GM20431 (cell line): ENCODE measurements at regions not wholly inside any gene's neighbourhood (a gene's known extent, or its start where the extent isn't known, plus 50 kb on each side); places are given as distances from the start of the nearest gene placed in this dataset.
"Not testable (repeated sequence)": the region's sequence is repeated elsewhere in the genome, so short reads cannot be mapped to it uniquely, and the experiment has no call there.

Source experiments
- in situ Hi-C: fragments of 300-500 bp; cut with MseI, MboI; formaldehyde crosslinking; loops from one replicate; pipeline ENCODE4 v1.15.0; 2020; ENCODE audit warnings: low sequenced_read_pairs; ENCODE audit not compliant: unreplicated experiment

- in situ Hi-C loops: no loop called here
Measured at GRCh38 chr21:28181730-28182129, 810.9 kb downstream of the LTN1 start.

- in situ Hi-C loops: no loop called here
Measured at GRCh38 chr21:28179136-28179535, 813.5 kb downstream of the LTN1 start.

GRCh38 chr21:28177124-28177523 is 815.6 kb downstream of the LTN1 start:
- in situ Hi-C loops: no loop called here

- in situ Hi-C loops: no loop called here
Measured at GRCh38 chr21:28174701-28175100, 818.0 kb downstream of the LTN1 start.

- in situ Hi-C loops: no loop called here
Measured at GRCh38 chr21:28174006-28174405, 818.7 kb downstream of the LTN1 start.

- in situ Hi-C loops: no loop called here
Measured at GRCh38 chr21:28172376-28172775, 820.3 kb downstream of the LTN1 start.

- in situ Hi-C loops: no loop called here
Measured at GRCh38 chr21:28167366-28167765, 825.3 kb downstream of the LTN1 start.

GRCh38 chr21:28164519-28164918 is 828.2 kb downstream of the LTN1 start:
- in situ Hi-C loops: not testable (repeated sequence)

- in situ Hi-C loops: not testable (repeated sequence)
Measured at GRCh38 chr21:28162052-28162451, 830.6 kb downstream of the LTN1 start.

GRCh38 chr21:28160378-28160777 is 832.3 kb downstream of the LTN1 start:
- in situ Hi-C loops: no loop called here

- in situ Hi-C loops: no loop called here
Measured at GRCh38 chr21:28159396-28159795, 833.3 kb downstream of the LTN1 start.

- in situ Hi-C loops: no loop called here
Measured at GRCh38 chr21:28156590-28156989, 836.1 kb downstream of the LTN1 start.

GRCh38 chr21:28154121-28154520 is 838.6 kb downstream of the LTN1 start:
- in situ Hi-C loops: no loop called here

GRCh38 chr21:28152732-28153131 is 839.9 kb downstream of the LTN1 start:
- in situ Hi-C loops: no loop called here

- in situ Hi-C loops: no loop called here
Measured at GRCh38 chr21:28151758-28152157, 840.9 kb downstream of the LTN1 start.

- in situ Hi-C loops: no loop called here
Measured at GRCh38 chr21:28150778-28151177, 841.9 kb downstream of the LTN1 start.

- in situ Hi-C loops: no loop called here
Measured at GRCh38 chr21:28148400-28149064, 844.1 kb downstream of the LTN1 start.

- in situ Hi-C loops: no loop called here
Measured at GRCh38 chr21:28144653-28145052, 848.0 kb downstream of the LTN1 start.

GRCh38 chr21:28144089-28144488 is 848.6 kb downstream of the LTN1 start:
- in situ Hi-C loops: no loop called here

- in situ Hi-C loops: no loop called here
Measured at GRCh38 chr21:28142697-28143096, 850.0 kb downstream of the LTN1 start.

- in situ Hi-C loops: no loop called here
Measured at GRCh38 chr21:28138272-28138671, 854.4 kb downstream of the LTN1 start.

GRCh38 chr21:28136656-28137255 is 855.9 kb downstream of the LTN1 start:
- in situ Hi-C loops: no loop called here
